ENCODE measurements at regions not wholly inside any gene's neighbourhood (a gene's known extent, or its start where the extent isn't known, plus 50 kb on each side); places are given as distances from the start of the nearest gene placed in this dataset.

- TF ChIP-seq FOXA1 (IDR thresholded peaks at IDR 0.05) (no peak), NFRKB (IDR thresholded peaks at IDR 0.05) (no peak), CTBP1 (IDR thresholded peaks at IDR 0.05; ENCODE audit: borderline replicate concordance) (no peak), TARDBP (IDR thresholded peaks at IDR 0.05) (no peak), SUZ12 (IDR thresholded peaks at IDR 0.05) (no peak), LEF1 (IDR thresholded peaks at IDR 0.05; ENCODE audit: borderline replicate concordance) (no peak)
- POLR2A ChIA-PET = no interaction called here
- no peak for DNase-seq (ENCODE audit: extremely low spot score)
- CTCF ChIA-PET = no interaction called here
These were observed 365.5 kb upstream of the KLHL29 start for GRCh38 chr2:23019476-23019875.

GRCh38 chr2:23020659-23021058 lies 364.3 kb upstream of the KLHL29 start:
- ChIA-PET POLR2A (no interaction called here), CTCF (no interaction called here)
- TF ChIP-seq PKNOX1 (IDR thresholded peaks at IDR 0.05) (no peak), SP1 (IDR thresholded peaks at IDR 0.05) (no peak), ELF4 (IDR thresholded peaks at IDR 0.05) (no peak), FOXM1 (IDR thresholded peaks at IDR 0.05; ENCODE audit: borderline replicate concordance) (no peak), ARNT (IDR thresholded peaks at IDR 0.05) (no peak), L3MBTL2 (conservative IDR thresholded peaks at IDR 0.05) (no peak), CTBP1 (IDR thresholded peaks at IDR 0.05; ENCODE audit: borderline replicate concordance) (no peak), BHLHE40 (IDR thresholded peaks at IDR 0.05; ENCODE audit: borderline replicate concordance) (no peak), NFRKB (IDR thresholded peaks at IDR 0.05) (no peak), SUZ12 (IDR thresholded peaks at IDR 0.05) (no peak), FOXK2 (IDR thresholded peaks at IDR 0.05) (no peak), HDGF (IDR thresholded peaks at IDR 0.05; ENCODE audit: borderline replicate concordance) (no peak)
- DNase-seq (ENCODE audit: extremely low spot score) = no peak

GRCh38 chr2:23021311-23022120 lies 363.5 kb upstream of the KLHL29 start:
- ChIA-PET POLR2A (no interaction called here), CTCF (no interaction called here)
- DNase-seq (ENCODE audit: extremely low spot score) = no peak
- TF ChIP-seq PKNOX1 (IDR thresholded peaks at IDR 0.05) = no peak
- no peak for TF ChIP-seq NFRKB (IDR thresholded peaks at IDR 0.05)
- no peak for TF ChIP-seq ELF4 (IDR thresholded peaks at IDR 0.05)
- TF ChIP-seq TARDBP (IDR thresholded peaks at IDR 0.05) = no peak
- no peak for TF ChIP-seq ZNF384 (IDR thresholded peaks at IDR 0.05)
- no peak for TF ChIP-seq LEF1 (IDR thresholded peaks at IDR 0.05; ENCODE audit: borderline replicate concordance)
- no peak for TF ChIP-seq FOXM1 (IDR thresholded peaks at IDR 0.05; ENCODE audit: borderline replicate concordance)
- no peak for TF ChIP-seq FOXA1 (IDR thresholded peaks at IDR 0.05)
- no peak for TF ChIP-seq SUZ12 (IDR thresholded peaks at IDR 0.05)
- no peak for TF ChIP-seq BHLHE40 (IDR thresholded peaks at IDR 0.05; ENCODE audit: borderline replicate concordance)
- no peak for TF ChIP-seq CTBP1 (IDR thresholded peaks at IDR 0.05; ENCODE audit: borderline replicate concordance)
- no peak for TF ChIP-seq HDGF (IDR thresholded peaks at IDR 0.05; ENCODE audit: borderline replicate concordance)
- no peak for TF ChIP-seq FOXK2 (IDR thresholded peaks at IDR 0.05)
- no peak for TF ChIP-seq L3MBTL2 (conservative IDR thresholded peaks at IDR 0.05)
- TF ChIP-seq SP1 (IDR thresholded peaks at IDR 0.05) = no peak
- no peak for TF ChIP-seq ARNT (IDR thresholded peaks at IDR 0.05)

GRCh38 chr2:23023722-23024121 lies 361.3 kb upstream of the KLHL29 start:
- no peak for DNase-seq (ENCODE audit: extremely low spot score)
- POLR2A ChIA-PET = no interaction called here
- CTCF ChIA-PET = no interaction called here
- TF ChIP-seq ELF4 (IDR thresholded peaks at IDR 0.05) (no peak), HDGF (IDR thresholded peaks at IDR 0.05; ENCODE audit: borderline replicate concordance) (no peak), BHLHE40 (IDR thresholded peaks at IDR 0.05; ENCODE audit: borderline replicate concordance) (no peak), LEF1 (IDR thresholded peaks at IDR 0.05; ENCODE audit: borderline replicate concordance) (no peak), FOXM1 (IDR thresholded peaks at IDR 0.05; ENCODE audit: borderline replicate concordance) (no peak), L3MBTL2 (conservative IDR thresholded peaks at IDR 0.05) (no peak), FOXK2 (IDR thresholded peaks at IDR 0.05) (no peak), SUZ12 (IDR thresholded peaks at IDR 0.05) (no peak), ARNT (IDR thresholded peaks at IDR 0.05) (no peak), TARDBP (IDR thresholded peaks at IDR 0.05) (no peak), ZNF384 (IDR thresholded peaks at IDR 0.05) (no peak), SP1 (IDR thresholded peaks at IDR 0.05) (no peak), PKNOX1 (IDR thresholded peaks at IDR 0.05) (no peak)

GRCh38 chr2:23026671-23027070 lies 358.3 kb upstream of the KLHL29 start:
- ChIA-PET POLR2A (no interaction called here), CTCF (no interaction called here)
- no peak for DNase-seq (ENCODE audit: extremely low spot score)
- TF ChIP-seq LEF1 (IDR thresholded peaks at IDR 0.05; ENCODE audit: borderline replicate concordance) = no peak

GRCh38 chr2:23027396-23027795 lies 357.6 kb upstream of the KLHL29 start:
- no peak for DNase-seq (ENCODE audit: extremely low spot score)
- TF ChIP-seq ELF4 (IDR thresholded peaks at IDR 0.05) = no peak
- TF ChIP-seq ARNT (IDR thresholded peaks at IDR 0.05) = no peak
- no peak for TF ChIP-seq FOXM1 (IDR thresholded peaks at IDR 0.05; ENCODE audit: borderline replicate concordance)
- ChIA-PET POLR2A (no interaction called here), CTCF (no interaction called here)

- CTCF ChIA-PET = no interaction called here
- DNase-seq (ENCODE audit: extremely low spot score) = no peak
- POLR2A ChIA-PET = no interaction called here
- TF ChIP-seq ZNF384 (IDR thresholded peaks at IDR 0.05) (no peak), FOXA1 (IDR thresholded peaks at IDR 0.05) (no peak), NFRKB (IDR thresholded peaks at IDR 0.05) (no peak)
These were observed 356.9 kb upstream of the KLHL29 start for GRCh38 chr2:23028106-23028505.
